ENCODE measurements at regions not wholly inside any gene's neighbourhood (a gene's known extent, or its start where the extent isn't known, plus 50 kb on each side); places are given as distances from the start of the nearest gene placed in this dataset.
A peak's percentile ranks its signal among the peaks of the same experiment; 100 is the strongest.

DNA sequence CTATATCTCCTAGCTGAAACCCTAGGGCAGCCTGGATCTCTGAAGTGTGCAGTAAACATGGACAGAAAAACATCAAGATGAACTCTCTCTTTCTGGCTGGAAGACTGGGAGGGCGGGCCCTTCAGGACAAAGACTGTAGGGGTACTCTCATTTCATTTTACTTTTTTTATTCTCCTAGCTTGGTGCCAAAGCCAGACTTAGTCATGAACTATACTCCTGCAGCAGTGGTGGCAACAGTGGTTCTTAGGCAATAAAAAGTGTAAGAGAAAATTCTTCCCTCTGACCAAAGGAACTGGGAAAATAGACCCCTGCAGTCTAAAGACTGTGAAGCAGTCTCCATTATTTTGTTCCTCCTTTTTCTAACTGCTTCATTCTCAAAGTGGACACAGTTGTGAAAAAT, 213.8 kb upstream of the JUN start:
- no peak for DNase-seq (ENCODE audit: low spot score)

DNA sequence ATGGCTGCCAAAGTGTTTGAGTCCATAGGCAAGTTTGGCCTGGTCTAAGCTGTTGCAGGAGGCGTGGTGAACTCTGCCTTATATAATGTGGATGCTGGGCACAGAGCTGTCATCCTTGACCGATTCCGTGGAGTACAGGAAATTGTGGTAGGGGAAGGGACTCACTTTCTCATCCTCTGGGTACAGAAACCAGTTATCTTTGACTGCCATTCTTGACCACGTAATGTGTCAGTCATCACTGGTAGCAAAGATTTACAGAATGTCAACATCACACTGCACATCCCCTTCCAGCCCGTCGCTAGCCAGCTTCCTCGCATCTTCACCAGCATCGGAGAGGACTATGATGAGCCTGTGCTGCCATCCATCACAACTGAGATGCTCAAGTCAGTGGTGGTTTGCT, 215.8 kb upstream of the JUN start:
- DNase-seq (ENCODE audit: low spot score), result no peak

DNA sequence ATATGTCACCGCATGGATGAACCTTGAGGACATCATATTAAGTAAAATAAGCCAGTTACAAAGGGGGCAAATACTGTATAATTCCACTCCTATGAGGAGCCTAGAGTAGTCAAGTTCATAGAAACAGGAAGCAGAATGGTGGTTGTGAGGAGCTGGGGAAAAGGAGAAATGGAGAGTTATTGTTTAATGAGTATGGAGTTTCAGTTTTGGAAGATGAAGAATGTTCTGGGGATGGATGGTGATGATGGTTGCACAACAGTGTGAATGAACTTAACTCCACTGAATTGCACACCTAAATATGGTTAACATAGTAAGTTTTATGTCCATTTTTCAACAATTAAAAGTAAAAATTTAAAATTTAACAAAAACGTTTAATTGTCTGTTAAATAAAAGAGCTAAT, 220.9 kb upstream of the JUN start:
- no peak for DNase-seq (ENCODE audit: low spot score)

DNA sequence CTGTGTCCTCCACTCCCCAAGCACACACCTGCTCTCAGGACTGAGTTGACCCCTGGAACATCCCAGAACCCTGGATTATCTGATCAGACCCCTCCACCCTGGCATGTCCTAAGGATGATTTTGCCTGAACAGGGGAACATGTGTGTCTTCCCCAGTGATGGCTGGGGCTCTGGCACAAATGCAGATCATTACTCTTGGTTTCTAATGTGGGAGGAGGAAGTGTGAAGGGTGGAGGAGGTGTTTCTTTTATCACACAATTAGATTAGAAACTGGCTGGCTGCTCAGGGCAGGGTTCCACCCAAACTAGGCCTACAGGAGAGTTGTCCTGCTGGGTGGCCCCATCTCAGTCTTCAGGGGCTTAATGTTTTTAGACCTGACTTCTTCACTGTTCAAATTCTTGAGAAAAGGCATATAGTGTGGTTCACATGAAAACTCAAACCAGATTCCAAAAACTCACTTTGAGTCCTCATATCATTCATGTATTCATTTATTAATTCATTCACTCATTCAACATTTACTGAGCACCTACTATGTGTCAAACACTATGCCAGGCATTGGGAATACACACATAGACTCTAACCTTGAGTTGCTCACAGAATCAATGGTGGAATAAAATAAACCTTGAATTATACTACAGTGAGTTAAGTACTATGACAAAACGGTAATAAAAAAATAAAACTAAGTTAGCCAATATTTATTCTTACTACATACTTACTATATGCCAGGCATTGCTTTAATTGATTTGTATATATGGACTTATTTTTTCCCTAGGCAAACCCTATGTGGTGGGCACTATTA, 221.8 kb upstream of the JUN start:
- no peak for DNase-seq (ENCODE audit: low spot score)

DNA sequence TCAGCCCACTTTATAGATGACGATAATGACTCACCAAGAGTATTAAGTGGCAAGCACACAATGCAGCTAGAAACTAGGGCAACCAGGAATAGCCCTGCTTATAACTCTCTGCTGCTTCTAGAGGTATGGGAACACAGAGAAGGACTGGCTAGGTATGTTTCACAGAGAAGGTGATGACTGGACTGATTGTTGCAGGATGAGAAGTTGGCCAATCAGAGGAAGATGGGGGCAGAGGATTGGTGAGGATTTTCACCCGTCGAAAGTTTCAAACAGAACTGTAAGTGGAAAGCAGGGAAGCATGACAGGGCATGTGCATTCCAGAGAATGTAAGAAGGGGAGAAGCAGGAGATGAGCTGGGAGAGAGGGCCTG, 222.4 kb upstream of the JUN start:
- no peak for DNase-seq (ENCODE audit: low spot score)

DNA sequence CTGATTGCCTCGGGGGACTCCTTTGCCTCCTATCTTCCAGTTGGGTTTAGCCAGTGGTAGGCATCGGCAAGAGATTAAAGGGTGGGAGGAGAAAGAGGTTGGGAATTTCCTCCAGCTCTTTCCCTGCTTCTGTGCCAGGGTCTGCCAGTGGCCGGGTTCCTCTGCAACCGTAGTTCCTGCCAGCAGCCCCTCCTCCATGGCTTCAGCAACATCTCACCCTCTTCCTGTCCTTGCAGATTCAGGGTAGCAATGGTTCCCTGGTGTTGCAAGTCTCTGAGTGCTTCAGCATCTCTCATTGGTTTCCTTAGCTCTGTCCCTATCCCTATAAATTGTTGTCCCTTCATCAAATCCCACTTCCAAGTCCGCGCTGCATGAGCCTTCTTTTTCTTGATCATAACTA, 223.1 kb upstream of the JUN start:
- no peak for DNase-seq (ENCODE audit: low spot score)

DNA sequence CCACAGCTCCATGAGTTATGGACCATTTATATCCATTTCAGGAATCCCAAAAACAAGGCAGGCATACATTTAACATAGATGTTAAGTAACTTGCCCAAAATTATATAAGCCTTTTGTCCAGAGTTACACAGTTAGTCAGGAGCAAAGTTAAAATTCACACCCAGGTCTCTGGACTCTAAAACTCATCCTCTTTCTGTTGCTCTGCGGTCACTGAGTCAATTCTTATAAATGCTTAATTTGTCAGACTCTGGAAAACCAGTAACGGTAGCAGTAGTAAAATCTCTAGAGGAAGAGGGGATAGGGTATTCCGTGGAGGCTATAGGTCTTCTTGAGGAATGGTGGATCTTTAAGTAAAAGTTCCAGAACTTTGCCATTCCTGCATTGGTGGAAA, 223.6 kb upstream of the JUN start:
- DNase-seq (ENCODE audit: low spot score), result no peak

DNA sequence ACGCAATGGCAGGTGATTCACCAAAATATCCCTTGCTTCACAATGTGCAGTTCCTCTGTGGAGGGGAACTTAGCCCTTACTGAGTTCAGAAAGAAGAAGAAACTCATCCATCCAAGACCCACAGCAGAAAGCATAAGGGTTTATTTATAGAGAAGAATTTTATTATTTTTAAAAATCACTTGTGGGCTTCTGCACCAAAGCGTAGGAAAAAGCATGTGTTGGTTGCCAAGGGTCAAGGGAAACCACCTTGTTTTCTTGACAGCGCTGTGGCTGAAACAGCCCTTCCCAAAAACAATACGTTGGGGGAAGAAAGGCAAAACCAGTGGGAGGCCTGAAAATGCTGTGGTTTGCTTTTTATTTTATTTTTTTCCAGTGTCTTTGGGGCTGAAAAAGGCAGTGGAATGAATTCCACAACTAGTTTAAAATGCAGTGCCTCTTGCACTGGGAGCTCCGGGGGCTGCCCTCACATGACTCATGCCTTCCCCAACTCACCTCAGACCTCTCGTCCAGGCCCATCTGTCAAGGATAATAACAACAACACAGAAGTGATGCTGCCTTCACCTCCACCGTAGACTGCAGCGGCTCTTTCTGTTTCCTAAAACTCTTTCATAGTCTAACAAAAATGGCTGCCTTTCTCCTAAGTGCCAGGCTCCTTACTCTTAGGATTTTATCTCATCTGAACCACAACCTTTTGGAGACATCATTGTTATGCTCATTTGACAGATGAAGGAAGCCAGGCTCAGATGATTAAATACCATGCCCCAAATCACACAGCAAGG, 224.2 kb upstream of the JUN start:
- no peak for DNase-seq (ENCODE audit: low spot score)

DNA sequence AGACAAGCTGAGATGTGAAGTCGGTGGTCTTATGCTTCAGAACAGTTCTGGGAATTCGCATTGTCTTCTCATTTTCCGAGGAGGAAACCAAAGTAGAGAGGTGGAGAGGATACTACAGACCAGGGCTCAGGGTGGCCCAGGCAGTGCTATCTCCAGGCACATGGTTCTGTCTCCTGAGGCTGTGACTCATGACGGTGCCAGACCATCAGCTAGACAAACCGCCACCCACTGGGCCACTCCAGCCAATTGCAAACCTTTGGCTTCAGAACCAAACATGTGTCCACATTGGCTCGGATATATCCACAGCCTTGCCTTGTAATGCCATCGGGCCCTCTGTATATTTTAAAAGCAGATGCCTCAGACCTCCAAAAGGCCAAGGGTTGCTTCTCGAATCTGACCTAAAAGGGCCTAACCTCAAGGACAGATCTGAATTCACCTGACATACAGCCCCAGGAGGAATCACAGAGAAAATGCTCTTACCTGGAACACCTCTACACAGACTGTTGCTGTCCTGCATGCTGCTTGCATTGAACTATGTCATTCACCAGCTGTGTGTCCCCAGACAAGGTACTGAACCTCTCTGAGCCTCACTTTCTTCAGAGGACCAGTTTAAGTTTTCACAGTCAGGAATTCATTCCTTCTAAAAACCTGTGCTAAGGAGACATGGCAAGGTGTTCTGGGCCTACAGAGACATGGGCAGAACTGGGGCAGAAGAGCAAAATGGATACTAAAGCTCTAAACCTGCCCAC, 224.9 kb upstream of the JUN start:
- DNase-seq (ENCODE audit: low spot score), result no peak

DNA sequence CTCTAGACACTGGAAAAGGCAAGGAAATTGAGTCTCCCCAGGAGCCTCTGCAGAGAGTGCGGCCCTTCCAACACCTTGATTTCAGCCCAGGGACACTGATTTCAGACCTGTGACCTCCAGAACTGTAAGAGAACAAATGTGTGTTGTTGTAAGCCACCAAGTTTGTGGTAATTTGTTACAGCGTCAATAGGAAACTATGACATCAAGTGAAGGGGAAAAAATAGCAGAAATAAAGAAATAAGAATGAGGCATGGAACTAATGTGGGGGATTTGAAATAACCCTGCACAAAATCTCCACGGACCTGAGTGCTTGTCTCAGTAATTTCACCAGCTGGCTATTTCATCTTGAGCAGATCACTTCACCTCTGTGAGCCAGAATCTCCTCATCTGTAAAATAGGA, 227.8 kb upstream of the JUN start:
- DNase-seq (ENCODE audit: low spot score), result no peak

DNA sequence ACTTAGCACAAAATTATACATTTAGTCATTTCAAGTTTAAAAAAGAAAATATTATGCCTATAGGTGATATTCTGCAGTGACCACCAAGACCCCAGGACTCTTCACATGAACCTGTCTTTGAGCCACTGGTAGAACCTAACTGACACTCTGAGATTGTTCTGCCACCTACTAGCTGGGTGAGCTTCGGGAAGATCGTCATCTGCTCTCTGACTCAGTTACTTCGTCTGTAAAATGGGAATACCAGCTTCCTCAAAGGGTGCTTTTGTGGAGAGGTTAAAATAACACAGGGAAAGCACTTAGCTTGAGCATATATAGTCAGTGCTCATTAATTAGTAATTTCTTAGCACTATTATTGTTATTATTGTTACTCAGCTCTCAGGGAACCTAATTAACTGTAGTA, 228.5 kb upstream of the JUN start:
- no peak for DNase-seq (ENCODE audit: low spot score)

DNA sequence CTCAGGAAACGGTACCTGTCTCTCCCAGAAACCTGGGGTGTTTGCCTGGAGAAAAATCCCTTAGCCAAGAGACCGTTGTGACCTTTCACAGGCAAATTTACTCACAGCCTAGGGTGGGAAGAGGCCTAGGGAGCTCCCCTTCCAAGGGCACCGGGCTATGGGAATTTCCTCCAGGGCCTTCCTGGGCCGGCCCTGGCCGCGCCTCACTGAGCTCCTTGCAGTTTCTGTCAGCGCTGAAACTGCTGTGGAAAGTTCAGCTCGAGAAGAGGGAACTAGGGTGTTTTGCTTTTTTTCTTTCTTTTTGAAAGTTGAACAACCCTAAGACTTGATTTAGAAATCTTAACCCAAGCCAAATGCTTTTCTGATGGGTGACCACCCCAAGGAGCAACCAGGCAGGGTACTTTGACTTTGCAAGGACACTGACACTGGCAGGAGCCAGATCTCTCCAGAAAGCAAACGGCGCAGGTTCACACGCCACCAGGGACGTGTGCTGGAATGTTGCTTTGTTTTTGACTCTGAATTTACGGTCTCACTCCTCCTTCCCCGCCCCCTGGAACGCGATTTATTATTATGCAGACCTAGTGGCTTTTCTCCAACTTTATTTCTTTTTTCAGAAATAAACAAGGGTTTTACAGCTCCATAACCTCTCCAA, 229.6 kb upstream of the JUN start:
- peak; percentile 8 for DNase-seq (ENCODE audit: low spot score)

DNA sequence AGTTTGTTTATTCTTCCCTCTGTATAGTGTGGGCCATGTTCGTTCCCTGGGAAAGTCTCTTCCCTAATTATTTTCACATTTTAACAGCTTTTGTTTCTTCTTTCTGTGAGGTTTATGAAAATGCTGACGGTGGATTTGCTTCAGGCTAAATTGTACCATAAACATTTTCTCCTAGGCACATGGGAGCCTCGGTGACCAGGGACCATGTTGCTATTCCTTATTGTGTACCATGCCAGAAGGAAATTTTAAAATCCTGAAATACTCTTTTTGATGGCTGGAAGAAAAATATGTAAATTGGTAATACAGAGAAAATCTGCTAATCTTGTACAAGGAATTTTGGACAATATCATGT, 230.1 kb upstream of the JUN start:
- no peak for DNase-seq (ENCODE audit: low spot score)

DNA sequence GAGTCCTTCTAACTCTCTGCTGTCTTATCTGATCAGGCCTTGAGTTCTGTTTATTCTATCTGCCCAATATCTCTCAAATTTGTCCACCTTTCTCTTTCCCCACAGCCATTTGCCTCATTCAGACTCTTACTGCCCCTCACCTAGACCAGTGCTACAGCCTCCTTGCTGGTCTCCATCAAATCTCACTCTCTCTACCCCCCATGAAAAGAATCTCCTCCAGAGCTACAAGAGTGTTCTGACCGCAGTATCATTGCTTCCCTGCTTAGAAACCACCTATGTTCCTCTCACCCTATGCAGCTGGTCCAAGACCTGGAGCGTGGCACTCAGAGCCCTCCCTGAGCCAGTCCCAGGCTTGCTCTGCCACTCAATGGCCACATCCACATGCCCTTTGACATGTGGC, 231.0 kb upstream of the JUN start:
- no peak for DNase-seq (ENCODE audit: low spot score)

DNA sequence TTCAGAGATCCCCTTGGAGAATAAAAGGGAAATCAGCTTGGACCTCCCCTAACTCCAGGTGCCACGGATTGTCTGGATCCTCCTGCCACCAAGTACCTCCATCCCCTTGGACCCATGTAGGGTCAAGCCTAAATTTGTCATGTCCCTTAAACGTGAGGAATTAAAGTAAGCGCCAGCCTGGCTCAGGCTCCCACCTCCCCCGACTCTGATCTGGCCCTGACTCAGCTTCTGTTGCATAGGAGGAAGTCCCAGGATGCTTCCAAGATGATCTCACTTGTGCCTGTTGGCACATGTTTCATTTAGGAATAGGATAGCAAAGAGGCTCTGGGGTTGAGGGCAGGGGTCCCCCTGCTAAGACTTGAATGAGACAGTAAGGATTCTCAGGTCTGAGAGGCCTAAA, 231.9 kb upstream of the JUN start:
- no peak for DNase-seq (ENCODE audit: low spot score)

DNA sequence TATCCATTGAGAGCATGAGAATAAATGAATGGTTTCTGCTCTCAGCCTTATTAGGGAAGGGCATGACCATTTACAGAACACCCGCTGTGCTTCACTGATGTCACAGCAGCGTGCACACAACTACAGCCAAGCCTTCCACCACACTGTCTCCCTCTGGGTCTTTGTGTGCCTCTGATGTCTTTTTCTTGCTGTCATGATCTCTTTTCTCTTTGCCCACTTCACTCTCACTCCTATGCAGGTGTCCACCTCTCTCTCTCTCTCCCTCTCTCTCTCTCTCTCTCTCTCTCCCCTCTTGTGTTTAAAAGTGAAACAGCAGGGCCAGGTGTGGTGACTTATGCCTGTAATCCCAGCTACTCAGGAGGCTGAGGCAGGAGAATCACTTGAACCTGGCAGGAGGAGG, 232.5 kb upstream of the JUN start:
- DNase-seq (ENCODE audit: low spot score), result no peak

DNA sequence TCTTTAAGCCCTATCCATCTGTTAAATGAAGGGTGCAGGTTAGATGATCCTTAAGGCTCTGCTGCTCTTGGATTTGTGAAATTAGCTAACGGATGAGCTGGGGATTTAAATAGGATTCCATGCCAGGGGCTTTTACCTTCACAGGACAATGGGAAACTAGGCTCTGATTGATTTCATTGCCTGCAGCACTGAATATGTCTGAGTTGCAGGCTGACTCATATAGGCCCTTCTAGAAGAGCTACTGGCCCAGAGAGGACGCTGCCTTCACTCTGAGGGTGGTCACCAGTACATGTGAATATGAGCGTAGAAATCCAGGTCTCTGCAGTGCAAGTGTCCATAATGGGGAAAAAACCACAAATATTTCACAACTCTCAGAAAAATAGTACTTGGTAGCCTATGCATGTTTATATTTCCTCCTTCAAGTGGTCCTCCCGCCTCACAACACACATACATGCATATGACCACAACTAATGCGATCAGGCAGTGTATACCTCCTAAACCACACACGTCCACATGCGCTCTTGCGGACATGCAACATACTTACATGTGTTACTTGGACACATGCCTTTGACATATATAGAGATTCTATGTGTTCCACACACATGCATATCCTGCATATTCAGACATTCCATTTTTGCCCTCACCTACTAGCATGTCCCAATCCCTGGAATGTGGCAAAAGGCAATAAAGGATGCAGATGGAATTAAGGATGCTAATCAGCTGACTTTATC, 233.8 kb upstream of the JUN start:
- no peak for DNase-seq (ENCODE audit: low spot score)

DNA sequence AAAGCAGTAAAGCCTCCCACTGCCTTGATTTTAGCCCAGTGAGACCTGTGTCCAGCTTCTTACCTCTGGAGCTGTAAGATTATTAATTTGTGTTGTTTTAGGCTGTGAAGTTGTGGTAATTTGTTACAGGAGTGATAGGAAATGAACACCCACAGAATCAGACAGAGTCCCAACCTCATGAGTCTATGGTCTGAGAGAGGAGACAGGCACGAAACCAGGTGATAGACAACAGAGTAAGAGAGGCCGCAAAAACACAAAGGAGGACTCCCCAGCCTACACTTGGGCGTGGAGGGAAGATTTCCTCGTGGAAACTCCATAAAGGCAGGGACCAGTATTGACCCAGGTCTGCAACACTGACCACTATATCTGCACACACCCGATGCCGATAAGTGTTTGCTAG, 234.6 kb upstream of the JUN start:
- no peak for DNase-seq (ENCODE audit: low spot score)

DNA sequence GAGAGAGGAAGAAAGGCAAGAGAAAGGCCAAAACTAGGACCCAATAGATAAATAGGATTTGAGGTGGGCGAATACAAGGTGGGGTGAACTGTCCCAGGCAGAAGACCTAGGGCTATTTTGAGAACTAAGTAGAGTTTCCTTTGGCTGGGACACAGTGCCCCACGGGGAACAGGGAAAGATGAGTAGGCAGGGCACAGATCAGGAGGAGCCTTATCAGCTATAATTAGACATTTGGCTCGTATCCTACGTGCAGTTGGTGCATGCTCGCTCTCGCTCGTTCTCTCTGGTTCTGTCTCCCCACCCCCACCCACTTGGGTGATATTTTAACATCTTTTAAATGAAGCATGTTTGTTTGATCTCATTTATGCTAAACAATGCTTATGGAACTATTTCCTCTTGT, 235.0 kb upstream of the JUN start:
- no peak for DNase-seq (ENCODE audit: low spot score)

DNA sequence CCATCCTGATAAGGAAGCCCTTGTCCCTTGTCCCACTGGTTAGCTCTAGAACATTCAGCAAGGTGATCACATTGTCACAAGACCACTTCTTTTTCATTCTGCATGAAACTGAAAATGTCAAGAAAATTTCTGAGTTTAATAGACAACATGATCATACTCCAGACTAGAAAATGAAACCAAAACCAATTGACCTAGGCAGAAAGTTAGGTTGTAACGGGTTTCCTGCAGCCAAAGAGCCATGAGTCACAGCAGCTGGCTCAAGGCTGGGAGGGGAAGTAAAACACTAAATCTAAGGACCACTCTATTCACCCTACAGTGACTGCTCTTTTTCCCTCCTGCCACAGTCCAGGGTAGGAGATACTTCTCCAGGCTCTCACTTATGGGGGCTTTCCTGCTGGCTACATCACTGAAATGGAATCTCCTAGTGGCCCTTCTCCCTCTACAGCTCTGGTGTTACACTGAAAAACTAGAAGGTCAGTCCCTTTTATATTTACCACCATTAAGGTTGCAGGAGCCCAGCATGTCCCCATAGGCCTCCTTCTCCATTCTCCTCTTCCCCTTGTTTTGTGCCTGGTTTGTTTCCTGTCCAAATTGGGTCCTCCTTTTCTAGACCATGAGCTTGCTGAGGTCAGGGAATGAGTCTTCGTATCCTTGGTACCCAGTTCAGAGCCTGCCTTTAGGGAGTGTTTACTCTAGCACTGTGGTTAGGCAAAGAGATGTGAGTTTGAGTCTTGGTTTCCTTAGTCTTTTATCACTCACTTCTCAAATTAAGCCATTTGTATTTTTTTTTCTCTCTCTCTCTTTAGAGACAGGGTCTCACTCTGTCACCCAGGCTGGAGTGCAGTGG, 236.5 kb upstream of the JUN start:
- DNase-seq (ENCODE audit: low spot score), result peak; percentile 39

DNA sequence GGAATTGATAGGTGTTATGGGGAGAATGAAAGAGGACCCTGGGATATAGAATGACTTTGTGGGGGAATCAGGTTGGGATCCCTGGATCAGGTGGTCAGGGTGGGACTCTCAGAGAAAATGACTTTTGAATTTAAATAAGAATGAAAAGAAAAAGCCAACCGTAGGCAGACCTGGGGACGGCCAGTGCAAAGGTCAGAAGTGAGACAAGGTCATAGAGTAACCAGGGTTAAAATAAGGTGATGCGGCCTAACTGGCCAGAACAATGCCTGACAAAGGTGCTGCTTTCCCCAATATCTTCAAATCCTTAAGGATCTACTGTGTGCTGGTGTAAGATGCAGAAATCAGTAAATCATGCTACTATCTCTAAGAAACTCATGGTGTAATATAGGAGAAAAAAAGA, 238.4 kb upstream of the JUN start:
- no peak for DNase-seq (ENCODE audit: low spot score)

All from HT-29 (cell line).